Forelimb muscle (tissue), 1 donor: ENCODE measurements at regions not wholly inside any gene's neighbourhood (a gene's known extent, or its start where the extent isn't known, plus 50 kb on each side); places are given as distances from the start of the nearest gene placed in this dataset.
"Not testable (repeated sequence)": the region's sequence is repeated elsewhere in the genome, so short reads cannot be mapped to it uniquely, and the experiment has no call there.

ENCODE experiments used
- DNase-seq: peaks from one replicate; pipeline ENCODE4 v3.0.0-alpha.2; 2013; ENCODE audit warnings: low read depth

- no peak for DNase-seq
These were observed 580.4 kb upstream of the ADGRL3 start for GRCh38 chr4:60619531-60620305.

GRCh38 chr4:60637976-60638375 is 562.1 kb upstream of the ADGRL3 start:
- DNase-seq = no peak

GRCh38 chr4:60648774-60649173 is 551.4 kb upstream of the ADGRL3 start:
- no peak for DNase-seq

GRCh38 chr4:60652933-60653332 is 547.2 kb upstream of the ADGRL3 start:
- no peak for DNase-seq

DNA sequence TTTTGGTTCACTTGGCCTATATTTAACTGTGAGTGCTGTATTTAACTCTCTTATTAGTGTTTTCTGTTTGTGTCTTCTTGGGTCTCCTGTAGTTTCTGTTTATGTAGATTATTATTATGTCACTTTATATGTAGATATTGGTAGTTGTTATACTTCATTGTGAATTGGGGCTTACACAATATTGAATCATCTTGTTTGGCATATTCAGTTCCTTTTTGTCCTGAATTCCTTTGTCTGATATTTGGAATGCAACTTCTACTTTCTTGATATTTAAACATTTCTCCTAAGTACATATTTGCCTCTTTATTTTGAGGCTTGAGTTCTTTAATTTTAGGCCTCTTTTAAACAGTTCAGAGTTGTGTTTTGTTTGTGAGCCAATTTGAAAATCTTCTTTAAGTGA is 544.8 kb upstream of the ADGRL3 start:
- no peak for DNase-seq

GRCh38 chr4:60656171-60656570 is 544.0 kb upstream of the ADGRL3 start:
- DNase-seq = no peak

- no peak for DNase-seq
These were observed 543.1 kb upstream of the ADGRL3 start for GRCh38 chr4:60657041-60657440.

DNA sequence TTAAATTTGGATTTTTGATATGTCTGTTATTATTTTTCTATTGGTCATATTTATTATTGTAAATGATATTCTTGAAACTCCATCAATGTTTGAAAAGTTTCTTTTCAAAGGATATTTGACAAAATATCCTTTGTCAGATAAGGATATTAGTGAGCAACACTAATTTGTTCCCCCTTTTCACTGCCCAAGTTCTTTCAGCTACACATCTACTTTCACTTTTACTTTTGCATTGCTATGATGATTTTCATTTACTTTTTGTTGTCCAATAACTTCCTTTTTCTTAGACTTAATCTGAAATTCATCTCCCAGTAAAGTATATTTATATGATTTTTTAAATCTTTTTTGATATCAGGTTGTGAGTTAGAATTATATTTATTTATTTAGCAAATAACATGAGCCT is 542.3 kb upstream of the ADGRL3 start:
- DNase-seq = no peak

- DNase-seq = no peak
These were observed 536.4 kb upstream of the ADGRL3 start for GRCh38 chr4:60663769-60664168.

GRCh38 chr4:60682901-60683300 is 517.2 kb upstream of the ADGRL3 start:
- DNase-seq = no peak

DNA sequence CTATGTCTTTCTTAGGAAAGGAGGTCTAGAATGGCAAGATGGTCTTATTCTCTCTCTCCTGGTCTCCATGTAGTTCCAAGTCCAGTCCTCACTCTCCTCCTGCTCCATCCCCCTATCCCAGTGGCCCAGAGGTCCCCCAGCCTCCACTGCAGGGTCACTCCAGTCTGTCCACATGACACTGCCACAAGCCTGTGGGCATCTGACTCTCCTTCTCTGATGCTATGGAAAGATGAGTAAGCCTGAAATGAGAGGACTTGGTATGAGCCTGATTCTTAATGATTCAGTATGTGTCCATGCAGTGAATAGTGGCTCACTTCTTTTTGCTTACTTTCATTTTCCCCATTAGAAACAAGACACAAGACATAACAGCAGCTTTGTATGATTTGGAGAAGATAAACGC is 516.8 kb upstream of the ADGRL3 start:
- no peak for DNase-seq

DNA sequence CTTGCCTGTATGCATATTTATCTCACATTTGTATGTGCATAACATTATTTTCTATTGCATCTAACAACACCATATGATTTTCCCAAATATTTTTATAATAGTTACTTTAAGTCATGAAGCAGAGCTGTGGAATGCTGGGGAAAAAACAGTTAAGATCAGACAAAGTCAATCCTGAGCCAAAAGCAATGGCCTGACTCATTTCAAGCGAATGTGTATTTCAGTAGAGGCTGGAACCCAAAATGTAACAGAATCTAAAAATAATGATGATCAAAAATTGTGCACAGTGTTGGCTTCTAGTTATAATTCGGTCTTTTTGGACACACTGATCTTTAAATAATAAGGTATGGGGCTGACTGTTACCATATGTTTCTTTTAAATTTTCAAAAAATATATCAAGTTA is 516.2 kb upstream of the ADGRL3 start:
- DNase-seq = peak; percentile 24

DNA sequence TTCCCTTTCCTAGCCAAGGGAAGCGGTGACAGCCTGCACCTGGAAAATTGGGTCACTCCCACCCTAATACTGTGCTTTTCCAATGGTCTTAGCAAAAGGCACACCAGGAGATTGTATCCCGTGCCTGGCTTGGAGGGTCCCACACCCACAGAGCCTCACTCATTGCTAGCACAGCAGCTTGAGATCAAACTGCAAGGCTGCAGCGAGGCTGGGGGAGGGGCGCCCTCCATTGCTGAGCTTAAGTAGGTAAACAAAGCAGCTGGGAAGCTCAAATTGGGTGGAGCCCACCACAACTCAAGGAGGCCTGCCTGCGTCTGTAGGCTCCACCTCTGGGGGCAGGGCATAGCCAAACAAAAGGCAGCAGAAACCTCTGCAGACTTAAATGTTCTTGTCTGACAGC is 504.1 kb upstream of the ADGRL3 start:
- DNase-seq = not testable (repeated sequence)

GRCh38 chr4:60709061-60709460 is 491.1 kb upstream of the ADGRL3 start:
- DNase-seq = no peak

DNA sequence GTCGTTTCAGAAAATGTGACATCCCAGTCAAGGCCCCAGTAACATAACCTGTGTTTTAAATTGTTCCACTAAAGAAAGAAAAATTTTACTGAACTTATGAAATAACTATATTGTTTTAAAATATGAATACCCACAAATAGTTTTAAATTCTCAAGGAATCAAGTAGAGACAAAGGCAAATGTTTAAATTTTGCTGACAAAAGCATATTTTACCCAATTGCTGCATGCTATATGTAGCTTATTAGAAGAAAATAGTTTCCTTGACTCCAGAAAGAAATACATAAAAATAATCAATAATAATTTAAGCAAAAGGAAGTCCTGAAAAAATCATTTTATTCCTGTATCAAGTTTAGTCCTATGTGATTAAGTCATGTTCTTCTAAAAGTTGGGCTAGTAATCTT is 481.3 kb upstream of the ADGRL3 start:
- no peak for DNase-seq

GRCh38 chr4:60721685-60722084 is 478.4 kb upstream of the ADGRL3 start:
- no peak for DNase-seq

DNA sequence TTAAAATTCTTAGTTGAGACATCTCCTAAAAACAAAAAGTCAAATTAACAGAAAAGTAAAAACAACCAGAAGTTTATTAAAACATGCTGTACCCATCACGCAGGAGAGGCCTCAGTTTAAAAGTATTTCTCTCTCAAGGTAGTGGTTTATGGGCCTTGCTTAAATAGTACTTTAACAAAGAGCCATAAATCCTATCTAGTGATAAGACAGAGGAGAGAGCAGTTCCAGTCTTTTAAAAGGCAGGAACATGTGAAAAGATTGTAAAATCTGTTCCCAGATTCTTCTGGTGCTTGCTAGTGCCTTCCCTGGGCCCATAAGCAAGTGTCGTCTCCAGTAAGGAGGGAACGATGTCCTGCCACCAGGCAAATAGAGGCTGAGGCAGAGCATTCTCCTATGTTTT is 476.3 kb upstream of the ADGRL3 start:
- DNase-seq = no peak

DNA sequence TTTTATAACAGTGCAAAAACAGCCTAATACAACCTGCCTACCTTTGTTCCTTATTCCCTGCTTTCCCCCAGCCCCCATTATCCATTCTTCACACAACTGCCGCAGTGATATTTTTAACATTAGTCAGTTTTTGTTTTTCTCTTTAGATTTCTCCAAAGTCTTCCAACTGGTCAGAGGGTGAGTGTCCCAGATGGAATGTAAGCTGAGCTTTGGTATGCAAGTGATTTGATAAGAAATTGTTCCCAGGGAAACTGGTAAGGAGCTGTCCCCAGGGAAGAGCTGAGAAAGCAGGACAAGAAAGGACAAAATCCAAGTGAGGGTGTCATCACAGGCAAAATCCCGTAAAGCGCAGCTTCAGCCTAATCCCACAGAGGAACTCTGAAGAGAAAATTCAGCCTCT is 475.5 kb upstream of the ADGRL3 start:
- no peak for DNase-seq

DNA sequence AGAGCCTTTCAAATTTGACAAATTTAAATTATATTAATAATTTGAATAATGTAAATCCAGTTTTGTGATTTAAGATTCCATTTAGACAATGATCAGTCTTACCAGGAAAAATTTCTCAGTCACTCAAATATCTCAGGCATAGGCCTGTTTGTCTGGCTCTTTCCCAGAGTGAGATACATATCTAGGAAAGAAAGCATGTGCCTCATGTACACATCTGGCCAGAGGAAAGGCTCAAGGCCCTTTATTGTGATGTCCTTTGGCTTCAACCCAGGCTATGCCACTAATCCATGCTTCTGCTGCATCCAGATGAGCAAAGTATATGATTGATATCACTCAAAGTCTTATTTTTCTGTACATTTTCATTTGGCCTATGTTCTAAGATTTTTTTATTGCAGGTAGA is 473.3 kb upstream of the ADGRL3 start:
- DNase-seq = no peak

- DNase-seq = no peak
These were observed 470.9 kb upstream of the ADGRL3 start for GRCh38 chr4:60729194-60729593.

DNA sequence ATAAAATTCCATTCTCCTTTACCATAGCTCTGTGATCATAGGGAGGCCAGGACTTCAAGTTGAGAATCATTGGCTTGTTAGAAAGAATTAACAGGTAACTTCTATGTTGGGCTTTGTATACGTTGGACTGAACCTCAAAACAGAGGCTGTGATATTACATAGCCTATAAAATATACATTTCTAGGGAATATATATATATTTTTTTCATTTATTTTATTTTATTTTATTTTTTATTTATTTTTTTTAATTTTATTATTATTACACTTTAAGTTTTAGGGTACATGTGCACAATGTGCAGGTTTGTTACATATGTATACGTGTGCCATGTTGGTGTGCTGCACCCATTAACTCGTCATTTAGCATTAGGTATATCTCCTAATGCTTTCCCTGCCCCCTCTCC is 470.4 kb upstream of the ADGRL3 start:
- not testable (repeated sequence) for DNase-seq

DNA sequence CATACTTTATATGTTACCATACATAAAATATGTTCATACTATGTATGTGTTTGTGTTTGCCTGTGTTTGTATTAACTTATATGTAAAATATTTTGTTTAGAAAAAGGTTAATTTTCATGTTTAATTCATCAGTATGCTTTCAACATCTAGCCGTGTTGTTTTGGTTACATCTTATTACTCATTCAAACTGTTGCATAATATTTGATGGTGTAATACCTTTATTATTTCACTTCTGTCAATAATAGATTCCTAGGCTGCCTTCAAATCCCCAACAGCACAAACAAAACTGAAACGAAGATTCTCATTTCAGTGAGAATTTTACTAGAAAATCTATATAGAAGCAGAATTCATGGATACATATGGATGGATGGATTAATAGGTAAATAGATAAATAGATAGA is 462.3 kb upstream of the ADGRL3 start:
- DNase-seq = no peak

DNA sequence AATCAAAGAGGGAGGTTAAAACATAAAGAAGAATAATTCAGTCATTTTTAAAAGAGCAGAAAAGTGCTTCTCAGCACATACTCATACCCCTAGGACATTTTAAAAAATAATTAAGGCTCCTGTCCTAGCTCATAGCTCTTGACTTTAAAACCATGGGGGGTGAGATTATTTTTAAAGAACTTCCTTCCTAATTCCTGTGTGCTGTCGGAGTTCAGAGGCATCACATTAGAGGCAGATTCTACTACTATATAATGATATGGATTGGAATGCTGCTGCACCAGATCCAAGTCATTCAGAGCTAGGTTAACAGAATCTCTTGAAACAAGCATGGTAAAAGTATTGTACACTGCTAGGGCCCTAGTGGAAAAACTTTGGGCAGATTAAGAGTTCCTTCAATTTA is 456.5 kb upstream of the ADGRL3 start:
- DNase-seq = no peak

DNA sequence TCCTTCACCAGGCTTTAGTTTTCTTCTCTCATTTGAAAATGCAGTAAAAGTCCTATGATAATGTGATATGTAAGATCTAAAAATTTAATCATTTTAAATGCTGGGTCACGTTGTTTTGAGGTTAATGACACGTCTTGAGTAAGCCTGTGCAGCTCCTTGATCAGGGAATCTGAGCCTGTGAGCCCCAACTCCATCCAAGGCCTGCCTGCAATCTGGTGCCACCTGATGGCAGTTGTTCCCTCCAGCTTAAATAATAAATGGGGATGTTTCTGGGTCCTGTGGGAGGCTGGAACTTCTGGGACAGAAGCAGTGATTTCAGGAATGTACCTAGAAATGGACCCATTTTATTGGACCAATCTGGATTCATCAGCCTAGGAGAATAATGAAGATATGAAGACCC is 455.4 kb upstream of the ADGRL3 start:
- DNase-seq = no peak
